H1 (cell line): ENCODE measurements at regions not wholly inside any gene's neighbourhood (a gene's known extent, or its start where the extent isn't known, plus 50 kb on each side); places are given as distances from the start of the nearest gene placed in this dataset.

Source experiments
- CTCF ChIA-PET: fragments of 300-600 bp; sonication (Branson Sonifier 250); formaldehyde crosslinking; loops from one replicate; lab custom pipeline; 2021; ENCODE audit not compliant: partially characterized antibody; lab: Charles Lee
- POLR2A ChIA-PET: fragments of 300-600 bp; sonication (Branson Sonifier 250); formaldehyde crosslinking; loops from one replicate; lab custom pipeline; 2021; ENCODE audit warnings: inconsistent platforms; ENCODE audit not compliant: partially characterized antibody; lab: Charles Lee
- DNase-seq, 2 experiments: peaks; one replicate each; pipeline versions ENCODE4 v3.0.0 to v3.0.0-alpha.2; 2010 to 2022; ENCODE audit warnings: low spot score in 2 of 2, low read depth in 1 of 2, mixed read lengths in 1 of 2
- FAIRE-seq: peaks from 2 replicates; lab custom pipeline; 2011; peaks lifted over from hg19 to GRCh38; lab: Jason Lieb, UNC
- H2AFZ ChIP-seq: 2 replicates; pipeline ENCODE4 v1.8.1; 2012; ENCODE audit warnings: low read length, inconsistent platforms
- H2AK5ac ChIP-seq: 2 replicates; pipeline ENCODE4 v1.6.1; 2013; ENCODE audit warnings: low read depth, low read length
- H2BK120ac ChIP-seq: replicated peaks from 2 replicates; pipeline ENCODE3; 2013; ENCODE audit warnings: low read depth, low read length, inconsistent platforms
- H2BK12ac ChIP-seq: 2 replicates; pipeline ENCODE4 v1.6.1; 2013; ENCODE audit warnings: low read depth, low read length
- H2BK15ac ChIP-seq: 2 replicates; pipeline ENCODE4 v1.6.1; 2013; ENCODE audit warnings: low read length
- H2BK20ac ChIP-seq: 2 replicates; pipeline ENCODE4 v1.6.1; 2013; ENCODE audit warnings: low read length
- H2BK5ac ChIP-seq: 2 replicates; pipeline ENCODE4 v1.6.1; 2013; ENCODE audit warnings: low read depth, low read length
- H3K14ac ChIP-seq: 2 replicates; pipeline ENCODE4 v1.6.1; 2013; ENCODE audit warnings: inconsistent platforms; ENCODE audit not compliant: insufficient read length
- H3K18ac ChIP-seq: 2 replicates; pipeline ENCODE4 v1.6.1; 2013; ENCODE audit warnings: low read length; ENCODE audit errors: extremely low read depth
- H3K23ac ChIP-seq: 2 replicates; pipeline ENCODE4 v1.6.1; 2013; ENCODE audit warnings: inconsistent platforms; ENCODE audit not compliant: insufficient read length
- H3K23me2 ChIP-seq: 2 replicates; pipeline ENCODE4 v1.6.1; 2013; ENCODE audit warnings: low read depth, low read length
- H3K27ac ChIP-seq: 2 replicates; pipeline ENCODE4 v1.6.1; 2011; ENCODE audit warnings: low read depth, low read length, inconsistent platforms
- H3K27me3 ChIP-seq, 4 experiments: replicated peaks in 1 of 4; 1 replicate in 1 of 4; 2 replicates in 3 of 4; pipeline versions ENCODE4 v1.6.1 to v1.8.1; 2011 to 2013; ENCODE audit warnings: low read length in 3 of 4, mild to moderate bottlenecking in 3 of 4, inconsistent platforms in 2 of 4, mixed read lengths in 2 of 4, moderate library complexity in 1 of 4; ENCODE audit not compliant: control insufficient read depth in 3 of 4, insufficient read depth in 3 of 4; ENCODE audit errors: extremely low read depth in 1 of 4
- H3K36me3 ChIP-seq, 4 experiments: 2 replicates each; pipeline versions ENCODE4 v1.6.1 to v1.8.1; 2011 to 2013; ENCODE audit warnings: mild to moderate bottlenecking in 4 of 4, low read length in 3 of 4, moderate library complexity in 2 of 4, control low read depth in 1 of 4, inconsistent platforms in 1 of 4; ENCODE audit not compliant: insufficient read depth in 4 of 4, control insufficient read depth in 2 of 4
- H3K4ac ChIP-seq: replicated peaks from 2 replicates; pipeline ENCODE3; 2013; ENCODE audit warnings: low read length, low read depth, mixed read lengths, inconsistent platforms; ENCODE audit not compliant: insufficient read length
- H3K4me1 ChIP-seq, 4 experiments: replicated peaks in 1 of 4; 1 replicate in 1 of 4; 2 replicates in 3 of 4; pipeline versions ENCODE4 v1.6.1 to v1.8.1; 2011 to 2013; ENCODE audit warnings: low read length in 3 of 4, inconsistent platforms in 2 of 4, mixed read lengths in 1 of 4; ENCODE audit not compliant: insufficient read depth in 4 of 4, control insufficient read depth in 3 of 4
- H3K4me2 ChIP-seq, 2 experiments: 2 replicates each; pipeline versions ENCODE4 v1.6.1 to v1.8.1; 2011 to 2013; ENCODE audit warnings: low read depth in 2 of 2, low read length in 2 of 2, control low read depth in 1 of 2, inconsistent platforms in 1 of 2, mild to moderate bottlenecking in 1 of 2; ENCODE audit not compliant: insufficient read depth in 1 of 2
- H3K4me3 ChIP-seq, 4 experiments: fragments of 200-600, 300-600 bp in 1 of 4; sonication (generic), shearing (Covaris generic), sonication (Bioruptor Twin) in 1 of 4; 2 replicates each; pipeline versions ENCODE4 v1.5.1 to v1.8.1; 2011 to 2016; ENCODE audit warnings: low read length in 4 of 4, low read depth in 3 of 4, control low read depth in 2 of 4, inconsistent platforms in 2 of 4, mild to moderate bottlenecking in 2 of 4, mixed read lengths in 1 of 4, moderate library complexity in 1 of 4; ENCODE audit not compliant: insufficient read depth in 2 of 4; ENCODE audit errors: extremely low read depth in 1 of 4
- H3K56ac ChIP-seq: replicated peaks from 2 replicates; pipeline ENCODE3; 2013; ENCODE audit warnings: low read depth, mild to moderate bottlenecking, mixed read lengths, low read length, inconsistent platforms; ENCODE audit not compliant: insufficient read length
- H3K79me1 ChIP-seq: 2 replicates; pipeline ENCODE4 v1.6.1; 2013; ENCODE audit warnings: low read depth, low read length, control low read depth
- H3K79me2 ChIP-seq, 2 experiments: 2 replicates each; pipeline versions ENCODE4 v1.6.1 to v1.8.1; 2012 to 2013; ENCODE audit warnings: low read length in 2 of 2, mild to moderate bottlenecking in 2 of 2, inconsistent platforms in 1 of 2; ENCODE audit not compliant: insufficient read depth in 2 of 2, control insufficient read depth in 1 of 2
- H3K9ac ChIP-seq, 4 experiments: replicated peaks in 1 of 4; 1 replicate in 1 of 4; 2 replicates in 3 of 4; pipeline versions ENCODE4 v1.6.1 to v1.8.1; 2011 to 2013; ENCODE audit warnings: low read depth in 3 of 4, low read length in 3 of 4, control low read depth in 2 of 4, mild to moderate bottlenecking in 2 of 4, moderate library complexity in 2 of 4, inconsistent platforms in 1 of 4; ENCODE audit errors: extremely low read depth in 1 of 4
- H3K9me3 ChIP-seq, 2 experiments: 2 replicates each; pipeline versions ENCODE4 v1.6.1 to v1.8.1; 2012 to 2013; ENCODE audit warnings: mild to moderate bottlenecking in 2 of 2, moderate library complexity in 2 of 2, control low read depth in 1 of 2, inconsistent platforms in 1 of 2, low read depth in 1 of 2, low read length in 1 of 2, mixed read lengths in 1 of 2; ENCODE audit not compliant: insufficient read depth in 2 of 2
- H4K20me1 ChIP-seq, 2 experiments: replicated peaks in 1 of 2; 2 replicates each; pipeline versions ENCODE3 to v1.8.1; 2011 to 2013; ENCODE audit warnings: inconsistent platforms in 2 of 2, low read length in 2 of 2, mild to moderate bottlenecking in 1 of 2; ENCODE audit not compliant: insufficient read depth in 2 of 2, control insufficient read depth in 1 of 2
- H4K5ac ChIP-seq: 2 replicates; pipeline ENCODE4 v1.6.1; 2013; ENCODE audit warnings: low read length, low read depth, mixed read lengths, inconsistent platforms; ENCODE audit not compliant: insufficient read length
- H4K8ac ChIP-seq: 2 replicates; pipeline ENCODE4 v1.8.0; 2013; ENCODE audit warnings: mild to moderate bottlenecking, moderate library complexity, low read length, inconsistent platforms; ENCODE audit not compliant: insufficient read depth; ENCODE audit errors: extremely low read depth
- H4K91ac ChIP-seq: replicated peaks from 2 replicates; pipeline ENCODE3; 2013; ENCODE audit warnings: low read length, mixed read lengths, inconsistent platforms; ENCODE audit not compliant: insufficient read length
- CEBPB ChIP-seq: IDR thresholded peaks from 2 replicates; pipeline ENCODE4 v1.6.1; 2012; ENCODE audit warnings: low read depth, low read length
- CTBP2 ChIP-seq: IDR thresholded peaks from 2 replicates; pipeline ENCODE4 v1.7.0; 2011; ENCODE audit warnings: borderline replicate concordance, mild to moderate bottlenecking, moderate library complexity, mixed read lengths, low read length; ENCODE audit not compliant: insufficient read depth, insufficient read length
- WGBS, 2 experiments: shearing (Covaris generic) in 1 of 2; methylation state at CpG; one replicate each; pipeline versions ENCODE4 v1.1.6 to v1.1.7; 2013 to 2015; ENCODE audit warnings: low lambda C conversion rate in 2 of 2, mixed read lengths in 2 of 2, inconsistent platforms in 1 of 2, low coverage in 1 of 2, missing lambda C conversion rate in 1 of 2; ENCODE audit not compliant: insufficient replicate concordance in 2 of 2, insufficient coverage in 1 of 2, insufficient read length in 1 of 2; ENCODE audit errors: extremely low coverage in 1 of 2, missing lambda C conversion rate in 1 of 2; 5-methylcytosine and 5-hydroxymethylcytosine counted together

DNA sequence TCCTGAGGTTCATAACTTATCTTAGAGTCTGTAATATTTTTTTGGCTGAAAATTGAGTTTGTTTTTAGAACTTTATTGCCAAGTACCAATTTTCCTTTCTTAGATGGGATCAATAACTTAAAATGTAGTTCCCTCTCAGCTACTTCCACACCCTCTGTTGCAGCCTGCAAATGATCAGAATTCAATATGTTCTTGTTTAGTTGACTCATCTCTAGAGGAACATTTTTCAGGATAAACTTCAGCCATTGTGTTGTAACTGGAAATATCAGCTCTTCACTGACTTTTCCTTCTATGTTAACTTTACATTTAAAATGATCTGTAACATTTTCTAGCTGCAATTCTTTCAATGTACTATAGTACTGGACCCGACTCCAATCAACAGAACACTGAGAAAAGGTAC lies 115.7 kb downstream of the ESM1 start:
- CTCF ChIA-PET = interaction anchor here (1.0 to 2.0 kb wide), 2 partner anchors 18 to 26 kb away, joined by 3 to 6 read pairs; no protein-coding TSS in a partner anchor
- no peak for FAIRE-seq
- no peak overlapping the region for H2BK20ac ChIP-seq

More for the DNA sequence above, 115.7 kb downstream of the ESM1 start:
- H4K91ac ChIP-seq = no peak overlapping the region
- H2BK120ac ChIP-seq = no peak overlapping the region
- no peak overlapping the region for H2BK12ac ChIP-seq
- H3K79me2 ChIP-seq = no peaks in the 10 kb centered on the region
- H4K8ac ChIP-seq = no peak overlapping the region
- H3K23ac ChIP-seq = no peak overlapping the region
- no peaks in the 10 kb centered on the region for H3K79me1 ChIP-seq
- no peaks in the 10 kb centered on the region for H4K20me1 ChIP-seq
- no peak for DNase-seq
- H4K5ac ChIP-seq = no peak overlapping the region
- H3K36me3 ChIP-seq = no peaks in the 10 kb centered on the region
- no peak overlapping the region for H3K56ac ChIP-seq
- no peaks in the 10 kb centered on the region for H3K23me2 ChIP-seq
- POLR2A ChIA-PET = no interaction called here
- H3K4me1 ChIP-seq = peaks cover 0 to 3% (median 0%) of the 10 kb centered on the region in 4 experiments; a peak in 1 of 7 replicates
- WGBS, 2 experiments = 90% methylated on average over 1 of the region's 1 CpG; no CpG with 5 or more reads in 1 of the 2 experiments
- H3K14ac ChIP-seq = no peak overlapping the region
- no peak overlapping the region for H3K9ac ChIP-seq
- H3K9me3 ChIP-seq = no peaks in the 10 kb centered on the region
- H3K4me2 ChIP-seq = no peak overlapping the region
- no peak overlapping the region for H2BK15ac ChIP-seq
- no peak overlapping the region for H2AK5ac ChIP-seq
- H2AFZ ChIP-seq = no peak overlapping the region
- H3K18ac ChIP-seq = no peak overlapping the region
- peaks cover 0 to 1% (median 0%) of the 10 kb centered on the region in 4 experiments; a peak in 1 of 7 replicates for H3K27me3 ChIP-seq
- H3K27ac ChIP-seq = no peak overlapping the region
- no peak overlapping the region for H3K4me3 ChIP-seq
- no peak overlapping the region for H2BK5ac ChIP-seq
- TF ChIP-seq CEBPB = no peak
- no peak for TF ChIP-seq CTBP2
- no peak overlapping the region for H3K4ac ChIP-seq
